ENCODE measurements at regions not wholly inside any gene's neighbourhood (a gene's known extent, or its start where the extent isn't known, plus 50 kb on each side); places are given as distances from the start of the nearest gene placed in this dataset.

GRCh38 chr9:86624630-86625029 is 270.4 kb upstream of the TUT7 start:
- TF ChIP-seq CTCF (IDR thresholded peaks at IDR 0.05; ENCODE audit: poor library complexity, severe bottlenecking), result no peak
- no peak for TF ChIP-seq REST (IDR thresholded peaks at IDR 0.05; ENCODE audit: borderline replicate concordance)
- no peak for TF ChIP-seq EZH2 (IDR thresholded peaks at IDR 0.05; ENCODE audit: borderline replicate concordance, insufficient read depth, low read length, poor library complexity, severe bottlenecking)
- no peak for TF ChIP-seq RAD21 (conservative IDR thresholded peaks at IDR 0.05)
- TF ChIP-seq MXI1 (conservative IDR thresholded peaks at IDR 0.05; ENCODE audit: poor library complexity, severe bottlenecking), result no peak
- no peak for TF ChIP-seq POLR2AphosphoS5 (IDR thresholded peaks at IDR 0.05)
- no peak for TF ChIP-seq SMC3 (conservative IDR thresholded peaks at IDR 0.05; ENCODE audit: poor library complexity)

Data from neural cell (in vitro differentiated cells).